ENCODE measurements at regions not wholly inside any gene's neighbourhood (a gene's known extent, or its start where the extent isn't known, plus 50 kb on each side); places are given as distances from the start of the nearest gene placed in this dataset.

- TF ChIP-seq CTCF (IDR thresholded peaks at IDR 0.05) (no peak), POLR2A (IDR thresholded peaks at IDR 0.05) (no peak), POLR2AphosphoS5 (IDR thresholded peaks at IDR 0.05) (no peak), EP300 (IDR thresholded peaks at IDR 0.05) (no peak)
Measured at GRCh38 chr4:170428929-170429328, 339.2 kb upstream of the AADAT start.

Measured in gastroesophageal sphincter (tissue), 3 donors.